Naive thymus-derived CD8-positive, alpha-beta T cell (primary cell): ENCODE measurements at regions not wholly inside any gene's neighbourhood (a gene's known extent, or its start where the extent isn't known, plus 50 kb on each side); places are given as distances from the start of the nearest gene placed in this dataset.

ENCODE experiments used
- ATAC-seq, 2 donors: fragments of 150-1000 bp; cut with Tn5 transposase in 1 of 2; sonication (Bioruptor Pico), chemical (Tn5 transposase) in 1 of 2; 1 replicate in 1 of 2; 2 replicates in 1 of 2; pipeline ENCODE4 v1.10.0; 2021; ENCODE audit warnings: mild to moderate bottlenecking in 2 of 2, moderate library complexity in 2 of 2
- POLR2A ChIA-PET: fragments of 350-600 bp; sonication (Branson Sonifier 250); formaldehyde crosslinking; loops from one replicate; lab custom pipeline; 2021; ENCODE audit warnings: antibody characterized with exemption; lab: Charles Lee
- DNase-seq, 10 donors: peaks; one replicate each; pipeline versions ENCODE4 v3.0.0 to v3.0.0-alpha.2; 2020 to 2022
- H3K27ac Mint-ChIP-seq, 10 donors: one replicate each; pipeline ENCODE4 v1.8.0; 2020 to 2022; ENCODE audit warnings: mild to moderate bottlenecking in 10 of 10, mixed read lengths in 10 of 10, moderate library complexity in 4 of 10, inconsistent platforms in 1 of 10
- H3K27me3 Mint-ChIP-seq, 5 donors: one replicate each; pipeline ENCODE4 v1.8.0; 2021 to 2022; ENCODE audit warnings: mixed read lengths in 5 of 5
- H3K36me3 Mint-ChIP-seq, 3 donors: one replicate each; pipeline ENCODE4 v1.8.0; 2020 to 2022; ENCODE audit warnings: mixed read lengths in 3 of 3, mild to moderate bottlenecking in 2 of 3, inconsistent platforms in 1 of 3
- H3K4me1 Mint-ChIP-seq, 4 donors: one replicate each; pipeline ENCODE4 v1.8.0; 2021 to 2022; ENCODE audit warnings: mixed read lengths in 4 of 4
- H3K4me3 Mint-ChIP-seq, 10 donors: one replicate each; pipeline ENCODE4 v1.8.0; 2020 to 2022; ENCODE audit warnings: mild to moderate bottlenecking in 10 of 10, mixed read lengths in 10 of 10, moderate library complexity in 6 of 10, inconsistent platforms in 1 of 10
- H3K9me3 Mint-ChIP-seq, 9 donors: one replicate each; pipeline ENCODE4 v1.8.0; 2020 to 2022; ENCODE audit warnings: mixed read lengths in 9 of 9, mild to moderate bottlenecking in 3 of 9, inconsistent platforms in 1 of 9, moderate library complexity in 1 of 9

DNA sequence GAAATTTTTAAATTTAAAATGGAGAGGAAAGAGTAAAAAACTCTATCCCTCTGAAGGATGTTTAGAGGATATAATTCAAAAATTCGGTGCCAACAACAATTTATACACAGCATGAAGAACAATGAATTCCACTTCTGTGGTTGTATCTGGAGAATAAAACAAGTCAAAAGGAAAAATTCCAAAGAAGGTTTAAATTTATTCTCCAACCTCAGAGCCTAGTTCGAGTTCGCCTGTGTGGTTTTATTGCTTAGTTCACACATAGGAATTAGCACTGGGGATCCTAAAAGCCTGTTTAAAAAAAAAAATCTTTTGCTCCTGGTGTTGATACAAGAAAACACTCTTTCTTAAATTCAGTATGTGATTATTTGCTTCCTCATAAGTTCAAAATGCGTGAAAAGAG, 79.2 kb downstream of the LLPH start:
- H3K36me3 Mint-ChIP-seq = no peaks in the 10 kb centered on the region

DNA sequence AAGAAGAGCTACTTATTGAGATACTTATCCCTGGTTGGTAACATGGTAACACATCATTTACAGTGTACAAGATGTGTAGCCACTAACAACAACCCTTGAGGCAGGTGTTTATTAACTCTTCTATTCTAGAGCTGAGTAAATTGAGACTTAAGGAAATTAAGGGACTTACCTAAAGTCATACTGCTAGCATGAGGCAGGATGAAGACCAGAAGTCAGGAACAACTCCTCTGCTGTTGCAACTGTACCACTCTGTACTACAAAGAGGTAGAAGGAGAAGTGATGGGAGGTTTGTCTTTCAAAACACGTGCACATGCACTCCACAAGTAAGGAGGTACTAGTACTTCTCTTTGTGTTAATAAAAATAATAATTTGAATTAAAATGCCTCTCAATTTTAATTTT, 79.9 kb downstream of the LLPH start:
- POLR2A ChIA-PET = no interaction called here
- Mint-ChIP-seq H3K27me3 (peaks cover 4 to 10% (median 7%) of the 10 kb centered on the region in 5 donors), H3K36me3 (no peaks in the 10 kb centered on the region), H3K4me3 (no peak overlapping the region), H3K27ac (no peak overlapping the region), H3K9me3 (no peaks in the 10 kb centered on the region), H3K4me1 (peaks cover 0 to 2% (median 0%) of the 10 kb centered on the region in 4 donors)
- DNase-seq (no peak), ATAC-seq (no peak)

More for the DNA sequence above, 79.2 kb downstream of the LLPH start:
- DNase-seq (no peak), ATAC-seq (no peak)
- Mint-ChIP-seq H3K4me1 (peaks cover 0 to 2% (median 0%) of the 10 kb centered on the region in 4 donors), H3K4me3 (no peak overlapping the region), H3K9me3 (no peaks in the 10 kb centered on the region), H3K27me3 (peaks cover 4 to 11% (median 10%) of the 10 kb centered on the region in 5 donors), H3K27ac (no peak overlapping the region)
- POLR2A ChIA-PET = no interaction called here

- no peaks in the 10 kb centered on the region for H3K36me3 Mint-ChIP-seq
- DNase-seq = no peak
- H3K27me3 Mint-ChIP-seq = peaks cover 4 to 10% (median 7%) of the 10 kb centered on the region in 5 donors
- H3K4me3 Mint-ChIP-seq = no peak overlapping the region
- H3K27ac Mint-ChIP-seq = no peak overlapping the region
- no peak for ATAC-seq
- peaks cover 0 to 2% (median 0%) of the 10 kb centered on the region in 4 donors for H3K4me1 Mint-ChIP-seq
- H3K9me3 Mint-ChIP-seq = no peaks in the 10 kb centered on the region
- POLR2A ChIA-PET = no interaction called here
These were observed 80.3 kb downstream of the LLPH start for GRCh38 chr12:66050283-66050576.

- Mint-ChIP-seq H3K4me1 (peaks cover 0 to 2% (median 0%) of the 10 kb centered on the region in 4 donors), H3K27ac (no peak overlapping the region), H3K27me3 (peaks cover 4 to 10% (median 6%) of the 10 kb centered on the region in 5 donors), H3K4me3 (no peak overlapping the region), H3K9me3 (no peaks in the 10 kb centered on the region), H3K36me3 (no peaks in the 10 kb centered on the region)
- ATAC-seq (no peak), DNase-seq (no peak)
- POLR2A ChIA-PET = no interaction called here
These were observed 80.8 kb downstream of the LLPH start for GRCh38 chr12:66049538-66050282.

- POLR2A ChIA-PET = no interaction called here
- Mint-ChIP-seq H3K27ac (no peak overlapping the region), H3K27me3 (peaks cover 0 to 7% (median 3%) of the 10 kb centered on the region in 5 donors), H3K36me3 (no peaks in the 10 kb centered on the region), H3K4me3 (no peak overlapping the region), H3K9me3 (no peaks in the 10 kb centered on the region), H3K4me1 (peaks cover 0 to 2% (median 0%) of the 10 kb centered on the region in 4 donors)
- no peak for DNase-seq
- ATAC-seq = no peak
These were observed 81.6 kb downstream of the LLPH start for GRCh38 chr12:66048835-66049537.

GRCh38 chr12:66048218-66048834, 82.2 kb downstream of the LLPH start:
- ATAC-seq (no peak), DNase-seq (no peak)
- Mint-ChIP-seq H3K4me1 (peaks cover 0 to 2% (median 0%) of the 10 kb centered on the region in 4 donors), H3K27ac (no peak overlapping the region), H3K9me3 (no peaks in the 10 kb centered on the region), H3K4me3 (no peak overlapping the region), H3K27me3 (peaks cover 0 to 6% (median 0%) of the 10 kb centered on the region in 5 donors), H3K36me3 (no peaks in the 10 kb centered on the region)
- POLR2A ChIA-PET = no interaction called here

- DNase-seq (no peak), ATAC-seq (no peak)
- Mint-ChIP-seq H3K9me3 (no peaks in the 10 kb centered on the region), H3K4me3 (no peak overlapping the region), H3K36me3 (no peaks in the 10 kb centered on the region), H3K4me1 (peaks cover 0 to 2% (median 0%) of the 10 kb centered on the region in 4 donors), H3K27me3 (peaks cover 0 to 8% (median 4%) of the 10 kb centered on the region in 5 donors), H3K27ac (no peak overlapping the region)
- POLR2A ChIA-PET = no interaction called here
These were observed 83.0 kb downstream of the LLPH start for GRCh38 chr12:66047411-66048021.

DNA sequence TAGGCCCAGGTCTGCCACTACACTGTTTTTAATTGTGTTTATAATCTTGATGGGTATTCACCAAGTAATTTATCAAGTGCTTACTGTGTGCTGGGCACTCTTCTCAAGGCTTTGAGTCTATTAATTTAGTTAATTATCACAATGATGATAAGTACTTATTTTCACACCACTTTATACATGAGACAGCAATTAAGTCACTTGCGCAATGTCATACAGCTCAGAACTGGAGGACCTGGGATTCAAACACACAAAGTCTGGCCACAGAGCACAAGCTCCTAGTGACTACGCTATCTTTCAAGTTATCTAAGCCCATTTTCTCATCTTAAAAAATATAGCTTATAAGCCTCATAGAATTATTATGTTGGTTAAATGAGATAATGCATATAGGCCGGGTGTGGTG, 85.0 kb downstream of the LLPH start:
- Mint-ChIP-seq H3K27ac (no peak overlapping the region), H3K9me3 (no peaks in the 10 kb centered on the region), H3K4me3 (no peak overlapping the region), H3K36me3 (no peaks in the 10 kb centered on the region), H3K27me3 (peaks cover 3 to 10% (median 6%) of the 10 kb centered on the region in 5 donors), H3K4me1 (peaks cover 0 to 2% (median 0%) of the 10 kb centered on the region in 4 donors)
- POLR2A ChIA-PET = no interaction called here
- ATAC-seq (no peak), DNase-seq (no peak)

GRCh38 chr12:66044731-66045130, 85.8 kb downstream of the LLPH start:
- POLR2A ChIA-PET = no interaction called here
- Mint-ChIP-seq H3K4me3 (no peak overlapping the region), H3K27ac (no peak overlapping the region), H3K9me3 (no peaks in the 10 kb centered on the region), H3K36me3 (no peaks in the 10 kb centered on the region), H3K4me1 (peaks cover 0 to 2% (median 0%) of the 10 kb centered on the region in 4 donors), H3K27me3 (peaks cover 6 to 16% (median 10%) of the 10 kb centered on the region in 5 donors)
- no peak for ATAC-seq
- no peak for DNase-seq

DNA sequence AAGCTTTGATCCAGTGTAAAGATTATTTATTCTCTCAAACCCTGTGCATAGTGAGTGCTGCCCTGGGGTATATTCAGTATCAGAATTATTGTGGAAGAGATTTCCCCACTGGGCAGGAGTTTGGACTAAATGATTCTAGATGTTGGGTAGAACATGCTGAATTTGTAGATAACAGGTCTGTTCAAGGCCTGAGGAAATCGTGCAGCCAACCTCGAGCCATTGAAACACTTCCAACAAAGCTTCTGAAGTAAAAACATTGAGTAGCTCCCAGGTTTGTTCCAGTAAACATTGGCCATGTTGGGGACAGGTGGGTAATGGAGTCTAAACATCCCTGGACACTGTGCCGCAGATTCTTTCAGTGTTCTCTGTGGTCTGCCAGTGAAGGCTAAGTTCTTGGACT, 87.5 kb downstream of the LLPH start:
- H3K4me1 Mint-ChIP-seq = no peaks in the 10 kb centered on the region
- ATAC-seq (no peak), DNase-seq (no peak)
- H3K27me3 Mint-ChIP-seq = peaks cover 6 to 19% (median 10%) of the 10 kb centered on the region in 5 donors
- POLR2A ChIA-PET = no interaction called here
- no peaks in the 10 kb centered on the region for H3K9me3 Mint-ChIP-seq
- H3K4me3 Mint-ChIP-seq = no peak overlapping the region
- H3K27ac Mint-ChIP-seq = no peak overlapping the region
- H3K36me3 Mint-ChIP-seq = no peaks in the 10 kb centered on the region

DNA sequence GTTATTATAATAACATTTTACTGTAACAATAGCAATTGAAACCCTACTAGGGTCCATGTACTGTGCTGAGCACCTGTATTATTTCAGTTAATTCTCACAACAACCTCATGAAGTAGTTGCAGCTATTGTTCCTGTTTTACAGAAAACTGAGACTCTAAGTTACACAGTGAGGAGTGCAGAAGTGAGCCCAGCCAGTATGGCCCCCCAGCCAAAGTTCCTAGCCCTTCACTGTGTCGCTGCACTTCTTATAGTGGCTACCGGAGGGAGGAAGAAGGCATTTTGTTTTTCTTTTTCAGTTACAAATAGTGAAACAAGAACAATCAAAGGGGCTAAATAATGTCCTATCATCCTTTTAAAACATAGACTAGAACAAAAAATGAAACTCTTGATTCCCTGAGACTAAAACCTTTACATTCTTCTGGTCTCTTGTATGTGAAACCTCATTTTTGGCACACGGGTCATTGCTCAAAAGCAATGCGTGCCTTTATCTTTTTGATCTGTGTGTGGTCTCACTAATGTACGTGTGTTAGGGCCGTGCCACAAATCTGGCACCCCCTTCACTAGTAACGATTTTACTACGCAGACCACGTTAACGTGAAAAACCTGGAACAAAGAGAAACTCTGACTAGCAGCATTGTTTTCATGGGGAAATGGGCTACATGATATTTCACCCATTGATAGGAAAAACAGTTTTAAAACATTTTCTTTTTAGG, 88.7 kb downstream of the LLPH start:
- DNase-seq (no peak), ATAC-seq (no peak)
- Mint-ChIP-seq H3K9me3 (no peaks in the 10 kb centered on the region), H3K27me3 (peaks cover 8 to 28% (median 12%) of the 10 kb centered on the region in 5 donors), H3K4me3 (no peak overlapping the region), H3K4me1 (no peaks in the 10 kb centered on the region), H3K36me3 (no peaks in the 10 kb centered on the region), H3K27ac (no peak overlapping the region)
- POLR2A ChIA-PET = no interaction called here

- no peak overlapping the region for H3K4me3 Mint-ChIP-seq
- no peak for ATAC-seq
- H3K36me3 Mint-ChIP-seq = no peaks in the 10 kb centered on the region
- POLR2A ChIA-PET = no interaction called here
- peaks cover 4 to 43% (median 22%) of the 10 kb centered on the region in 5 donors for H3K27me3 Mint-ChIP-seq
- H3K9me3 Mint-ChIP-seq = peaks cover 0 to 2% (median 0%) of the 10 kb centered on the region in 9 donors
- peaks cover 0 to 3% (median 0%) of the 10 kb centered on the region in 4 donors for H3K4me1 Mint-ChIP-seq
- DNase-seq = no peak
- H3K27ac Mint-ChIP-seq = no peak overlapping the region
These were observed 94.2 kb downstream of the LLPH start for GRCh38 chr12:66036317-66036716.
